H9 (cell line): ENCODE measurements at regions not wholly inside any gene's neighbourhood (a gene's known extent, or its start where the extent isn't known, plus 50 kb on each side); places are given as distances from the start of the nearest gene placed in this dataset.

Source experiments
- DNase-seq: peaks from one replicate; pipeline ENCODE4 v3.0.0-alpha.2; 2017
- H2AFZ ChIP-seq: one replicate; pipeline ENCODE4 v1.6.1; 2013; ENCODE audit warnings: mild to moderate bottlenecking, low read length, control low read depth, moderate library complexity
- H2AK5ac ChIP-seq: 2 replicates; pipeline ENCODE4 v1.6.1; 2013; ENCODE audit warnings: low read length, control low read depth, mixed read lengths; ENCODE audit not compliant: insufficient read length
- H2BK120ac ChIP-seq: one replicate; pipeline ENCODE4 v1.6.1; 2013; ENCODE audit warnings: low read depth, mild to moderate bottlenecking, low read length, control low read depth, inconsistent platforms; ENCODE audit not compliant: poor library complexity, severe bottlenecking
- H2BK12ac ChIP-seq: 2 replicates; pipeline ENCODE4 v1.6.1; 2013; ENCODE audit warnings: low read length, control low read depth, mixed read lengths, low read depth; ENCODE audit not compliant: insufficient read length
- H2BK15ac ChIP-seq: 2 replicates; pipeline ENCODE4 v1.6.1; 2013; ENCODE audit warnings: low read depth, low read length, control low read depth
- H2BK20ac ChIP-seq: one replicate; pipeline ENCODE4 v1.6.1; 2013; ENCODE audit warnings: low read depth, mild to moderate bottlenecking, low read length, control low read depth, inconsistent platforms; ENCODE audit not compliant: poor library complexity, severe bottlenecking
- H2BK5ac ChIP-seq: 2 replicates; pipeline ENCODE4 v1.6.1; 2013; ENCODE audit warnings: low read length, control low read depth, mixed read lengths; ENCODE audit not compliant: insufficient read length
- H3K14ac ChIP-seq: 2 replicates; pipeline ENCODE4 v1.6.1; 2013; ENCODE audit warnings: low read length, control low read depth; ENCODE audit not compliant: insufficient read depth
- H3K18ac ChIP-seq: 2 replicates; pipeline ENCODE4 v1.6.1; 2013; ENCODE audit warnings: low read depth, mild to moderate bottlenecking, mixed read lengths, low read length, control low read depth; ENCODE audit not compliant: insufficient read length
- H3K23ac ChIP-seq: 2 replicates; pipeline ENCODE4 v1.6.1; 2013; ENCODE audit warnings: low read length, control low read depth, mixed read lengths, low read depth; ENCODE audit not compliant: insufficient read length
- H3K23me2 ChIP-seq: 2 replicates; pipeline ENCODE4 v1.6.1; 2013; ENCODE audit warnings: low read depth, mild to moderate bottlenecking, mixed read lengths, low read length, control low read depth; ENCODE audit not compliant: insufficient read length, poor library complexity, severe bottlenecking
- H3K27ac ChIP-seq: 2 replicates; pipeline ENCODE4 v1.5.1; 2013; ENCODE audit warnings: low read length, control low read depth, mixed read lengths, low read depth; ENCODE audit not compliant: insufficient read length
- H3K27me3 ChIP-seq: 2 replicates; pipeline ENCODE4 v1.6.1; 2013; ENCODE audit warnings: low read length, control low read depth, inconsistent platforms; ENCODE audit not compliant: insufficient read depth
- H3K4ac ChIP-seq: 2 replicates; pipeline ENCODE4 v1.6.1; 2013; ENCODE audit warnings: low read depth, mild to moderate bottlenecking, control low read depth, inconsistent platforms, low read length, moderate library complexity
- H3K4me1 ChIP-seq: 2 replicates; pipeline ENCODE4 v1.6.1; 2013; ENCODE audit warnings: low read length, control low read depth, inconsistent platforms; ENCODE audit not compliant: insufficient read depth
- H3K4me2 ChIP-seq: 2 replicates; pipeline ENCODE4 v1.6.1; 2013; ENCODE audit warnings: low read length, control low read depth, mixed read lengths; ENCODE audit not compliant: insufficient read length, insufficient read depth
- H3K56ac ChIP-seq: 2 replicates; pipeline ENCODE4 v1.6.1; 2013; ENCODE audit warnings: low read depth, mild to moderate bottlenecking, mixed read lengths, low read length, control low read depth; ENCODE audit not compliant: insufficient read length
- H3K79me1 ChIP-seq: 2 replicates; pipeline ENCODE4 v1.6.1; 2013; ENCODE audit warnings: low read depth, mild to moderate bottlenecking, moderate library complexity, low read length, control low read depth, inconsistent platforms; ENCODE audit not compliant: insufficient read depth, poor library complexity, severe bottlenecking
- H3K79me2 ChIP-seq: 2 replicates; pipeline ENCODE4 v1.6.1; 2013; ENCODE audit warnings: low read length, control low read depth, inconsistent platforms; ENCODE audit not compliant: insufficient read depth
- H3K9ac ChIP-seq: 2 replicates; pipeline ENCODE4 v1.6.1; 2013; ENCODE audit warnings: low read length, control low read depth, mixed read lengths; ENCODE audit not compliant: insufficient read length; ENCODE audit errors: extremely low read depth
- H3K9me3 ChIP-seq: one replicate; pipeline ENCODE4 v1.6.1; 2013; ENCODE audit warnings: low read depth, low read length, inconsistent platforms; ENCODE audit not compliant: control insufficient read depth
- H3T11ph ChIP-seq: one replicate; pipeline ENCODE4 v1.6.1; 2013; ENCODE audit warnings: mild to moderate bottlenecking, low read length, control low read depth, inconsistent platforms
- H4K20me1 ChIP-seq: one replicate; pipeline ENCODE4 v1.6.1; 2013; ENCODE audit not compliant: control insufficient read depth, insufficient read length, insufficient read depth
- H4K5ac ChIP-seq: 2 replicates; pipeline ENCODE4 v1.6.1; 2013; ENCODE audit warnings: low read depth, mild to moderate bottlenecking, mixed read lengths, low read length, control low read depth; ENCODE audit not compliant: insufficient read length
- H4K8ac ChIP-seq: replicated peaks from 2 replicates; pipeline ENCODE4 v1.6.1; 2013; ENCODE audit warnings: low read length, control low read depth, mixed read lengths, low read depth; ENCODE audit not compliant: insufficient read length
- H4K91ac ChIP-seq: 2 replicates; pipeline ENCODE4 v1.6.1; 2013; ENCODE audit warnings: low read depth, mild to moderate bottlenecking, moderate library complexity, mixed read lengths, low read length, control low read depth; ENCODE audit not compliant: insufficient read length
- H3K27ac Mint-ChIP-seq, 3 experiments: 2 replicates in 2 of 3; 3 replicates in 1 of 3; pipeline ENCODE4 v1.8.0; 2020 to 2021; ENCODE audit warnings: mixed read lengths in 3 of 3, mild to moderate bottlenecking in 1 of 3, moderate library complexity in 1 of 3
- H3K27me3 Mint-ChIP-seq: 2 replicates; pipeline ENCODE4 v1.8.0; 2021; ENCODE audit warnings: low read depth, mild to moderate bottlenecking, moderate library complexity, mixed read lengths
- H3K36me3 Mint-ChIP-seq, 3 experiments: 2 replicates in 2 of 3; 3 replicates in 1 of 3; pipeline ENCODE4 v1.8.0; 2020 to 2021; ENCODE audit warnings: low read depth in 3 of 3, mixed read lengths in 3 of 3; ENCODE audit not compliant: insufficient read depth in 1 of 3
- H3K4me1 Mint-ChIP-seq, 2 experiments: 2 replicates each; pipeline ENCODE4 v1.8.0; 2020; ENCODE audit warnings: mixed read lengths in 2 of 2
- H3K4me3 Mint-ChIP-seq, 2 experiments: 2 replicates in 1 of 2; 3 replicates in 1 of 2; pipeline ENCODE4 v1.8.0; 2020 to 2021; ENCODE audit warnings: mild to moderate bottlenecking in 2 of 2, mixed read lengths in 2 of 2, moderate library complexity in 1 of 2
- H3K9me3 Mint-ChIP-seq, 2 experiments: 2 replicates in 1 of 2; 3 replicates in 1 of 2; pipeline ENCODE4 v1.8.0; 2020; ENCODE audit warnings: mild to moderate bottlenecking in 2 of 2, mixed read lengths in 2 of 2, moderate library complexity in 1 of 2
- CTCF ChIP-seq: fragments of 200-600 bp; sonication (generic); conservative IDR thresholded peaks from 3 replicates; pipeline ENCODE4 v1.8.0; 2021; ENCODE audit warnings: antibody characterized with exemption, mild to moderate bottlenecking
- WGBS: extraction: QIAGEN DNeasy Blood & Tissue Kit; methylation state at CpG from one replicate; pipeline ENCODE4 v1.1.7; 2013; ENCODE audit warnings: missing lambda C conversion rate, low lambda C conversion rate, mixed read lengths; ENCODE audit not compliant: insufficient read length; ENCODE audit errors: extremely low coverage; 5-methylcytosine and 5-hydroxymethylcytosine counted together

GRCh38 chr5:20660588-20660987 is 672.6 kb upstream of the CDH18 start:
- H3K9ac ChIP-seq: no peak overlapping the region
- no peak overlapping the region for H3K27ac ChIP-seq
- no peak overlapping the region for H3K18ac ChIP-seq
- no peak overlapping the region for H3K23ac ChIP-seq
- no peaks in the 10 kb centered on the region for H3K79me1 ChIP-seq
- H3K9me3 Mint-ChIP-seq: no peaks in the 10 kb centered on the region
- no peaks in the 10 kb centered on the region for H4K20me1 ChIP-seq
- no peak overlapping the region for H2BK5ac ChIP-seq
- no peak overlapping the region for H3K27ac Mint-ChIP-seq
- TF ChIP-seq CTCF: no peak
- H3K4me1 ChIP-seq: no peaks in the 10 kb centered on the region
- H3K14ac ChIP-seq: no peak overlapping the region
- H3K36me3 Mint-ChIP-seq: no peaks in the 10 kb centered on the region
- WGBS: no CpG with 5 or more reads among the region's 3 CpGs
- H2AFZ ChIP-seq: no peak overlapping the region
- H2AK5ac ChIP-seq: no peak overlapping the region
- no peak overlapping the region for H3T11ph ChIP-seq
- H2BK15ac ChIP-seq: no peak overlapping the region
- H4K91ac ChIP-seq: no peak overlapping the region
- H3K4ac ChIP-seq: no peak overlapping the region
- no peak overlapping the region for H2BK120ac ChIP-seq
- H3K4me2 ChIP-seq: no peak overlapping the region
- H3K4me3 Mint-ChIP-seq: no peak overlapping the region
- H3K79me2 ChIP-seq: no peaks in the 10 kb centered on the region
- no peaks in the 10 kb centered on the region for H3K27me3 ChIP-seq
- H3K27me3 Mint-ChIP-seq: no peaks in the 10 kb centered on the region
- no peak overlapping the region for H2BK12ac ChIP-seq
- H3K9me3 ChIP-seq: no peaks in the 10 kb centered on the region
- DNase-seq: no peak
- H3K56ac ChIP-seq: no peak overlapping the region
- no peak overlapping the region for H4K5ac ChIP-seq
- H3K23me2 ChIP-seq: no peaks in the 10 kb centered on the region
- H2BK20ac ChIP-seq: no peak overlapping the region
- no peak overlapping the region for H4K8ac ChIP-seq
- H3K4me1 Mint-ChIP-seq: no peaks in the 10 kb centered on the region
